Neural progenitor cell (in vitro differentiated cells): ENCODE measurements at regions not wholly inside any gene's neighbourhood (a gene's known extent, or its start where the extent isn't known, plus 50 kb on each side); places are given as distances from the start of the nearest gene placed in this dataset.

Source experiments
- CTCF ChIP-seq: fragments of 200-600 bp; sonication (generic); IDR thresholded peaks from 2 replicates; pipeline ENCODE4 v1.5.1; 2017; ENCODE audit warnings: antibody characterized with exemption, mild to moderate bottlenecking
- EZH2phosphoT487 ChIP-seq: fragments of 200-600 bp; sonication (generic); IDR thresholded peaks from 2 replicates; pipeline ENCODE4 v1.6.1; 2017; ENCODE audit warnings: antibody characterized with exemption

GRCh38 chr12:107429006-107429705 lies 256.4 kb upstream of the PWP1 start:
- no peak for TF ChIP-seq CTCF
- no peak for TF ChIP-seq EZH2phosphoT487
